Aorta (tissue), 5 donors: ENCODE measurements at regions not wholly inside any gene's neighbourhood (a gene's known extent, or its start where the extent isn't known, plus 50 kb on each side); places are given as distances from the start of the nearest gene placed in this dataset.

Experiments
- ATAC-seq: fragments of 200-7000 bp; cut with Tn5 transposase; one replicate; pipeline ENCODE4 v1.9.1; 2022; ENCODE audit warnings: moderate library complexity; ENCODE audit not compliant: low FRiP score
- DNase-seq, 2 donors: peaks; one replicate each; pipeline ENCODE4 v3.0.0-alpha.2; 2020
- H3K27ac ChIP-seq, 2 donors: one replicate each; pipeline ENCODE4 v1.5.1; 2013; ENCODE audit warnings: low read length in 2 of 2, mild to moderate bottlenecking in 2 of 2, moderate library complexity in 2 of 2, control low read depth in 1 of 2, inconsistent platforms in 1 of 2, low read depth in 1 of 2
- H3K27me3 ChIP-seq, 2 donors: one replicate each; pipeline ENCODE4 v1.6.1; 2013; ENCODE audit warnings: control low read depth in 1 of 2, low read length in 1 of 2, mild to moderate bottlenecking in 1 of 2, moderate library complexity in 1 of 2; ENCODE audit not compliant: insufficient read depth in 2 of 2, control insufficient read depth in 1 of 2
- H3K36me3 ChIP-seq, 2 donors: one replicate each; pipeline ENCODE4 v1.6.1; 2013; ENCODE audit warnings: control low read depth in 1 of 2, low read length in 1 of 2, mild to moderate bottlenecking in 1 of 2; ENCODE audit not compliant: insufficient read depth in 2 of 2, control insufficient read depth in 1 of 2
- H3K4me1 ChIP-seq, 2 donors: one replicate each; pipeline ENCODE4 v1.6.1; 2013; ENCODE audit warnings: low read length in 2 of 2, control low read depth in 1 of 2, mild to moderate bottlenecking in 1 of 2, moderate library complexity in 1 of 2; ENCODE audit not compliant: insufficient read depth in 2 of 2, control insufficient read depth in 1 of 2
- H3K4me3 ChIP-seq, 2 donors: one replicate each; pipeline ENCODE4 v1.5.1; 2013; ENCODE audit warnings: low read length in 2 of 2, control low read depth in 1 of 2, mild to moderate bottlenecking in 1 of 2
- H3K9me3 ChIP-seq: one replicate; pipeline ENCODE4 v1.6.1; 2013; ENCODE audit warnings: mild to moderate bottlenecking, low read length; ENCODE audit not compliant: control insufficient read depth
- WGBS, 2 donors: extraction: QIAGEN DNeasy Blood & Tissue Kit; methylation state at CpG; one replicate each; pipeline ENCODE4 v1.1.7; 2013; 5-methylcytosine and 5-hydroxymethylcytosine counted together
- intact Hi-C, 2 donors: fragments of 100-400 bp; cut with DNase I; formaldehyde crosslinking; loops; one replicate each; pipeline versions ENCODE4 v1.14.2 to v1.15.0; 2022
- donor health status: healthy with polysubstance abuse.
- donor health status: Bipolar disorder and iron deficiency.
- donor health status: DM: no; HTN: no; CAD: no.
- donor health status: DM: no; HTN: no; CAD: no.
- donor health status: DM: yes; HTN: yes; CAD: no.

DNA sequence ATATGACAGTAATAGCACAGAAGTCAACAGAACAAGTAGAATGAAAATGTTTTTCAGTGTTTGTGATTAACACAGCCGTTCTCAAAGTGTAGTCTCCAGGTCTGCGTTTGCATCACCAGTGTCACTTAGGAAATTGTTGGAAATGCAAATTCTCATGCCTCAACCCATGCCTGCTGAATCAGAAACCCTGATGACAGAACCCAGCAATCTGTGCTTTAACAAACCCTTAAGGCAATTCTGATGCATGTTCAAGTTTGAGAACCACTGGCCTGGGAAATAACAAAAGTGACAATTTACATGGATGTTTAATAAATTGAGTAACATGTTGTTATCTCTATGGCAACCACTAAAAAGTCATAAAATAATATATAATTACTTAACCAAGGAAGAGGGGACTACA is 103.1 kb upstream of the ATP11B start:
- DNase-seq (no peak), ATAC-seq (no peak)
- Histone ChIP-seq H3K27ac (no peak overlapping the region), H3K27me3 (peaks cover 0 to 1% of the 10 kb centered on the region in 2 donors), H3K4me1 (no peaks in the 10 kb centered on the region), H3K4me3 (no peak overlapping the region), H3K9me3 (no peaks in the 10 kb centered on the region), H3K36me3 (no peaks in the 10 kb centered on the region)
- intact Hi-C loops = no loop called here
- WGBS, 2 donors = 59 to 66% methylated on average over 2 of the region's 2 CpGs

GRCh38 chr3:182692021-182692420 is 101.3 kb upstream of the ATP11B start:
- Histone ChIP-seq H3K4me3 (no peak overlapping the region), H3K27ac (no peak overlapping the region), H3K36me3 (no peaks in the 10 kb centered on the region), H3K4me1 (no peaks in the 10 kb centered on the region), H3K9me3 (no peaks in the 10 kb centered on the region), H3K27me3 (peaks cover 0 to 1% of the 10 kb centered on the region in 2 donors)
- intact Hi-C loops = no loop called here
- ATAC-seq (no peak), DNase-seq (no peak)
- 90 to 93% methylated on average over 6 of the region's 6 CpGs for WGBS, 2 donors

DNA sequence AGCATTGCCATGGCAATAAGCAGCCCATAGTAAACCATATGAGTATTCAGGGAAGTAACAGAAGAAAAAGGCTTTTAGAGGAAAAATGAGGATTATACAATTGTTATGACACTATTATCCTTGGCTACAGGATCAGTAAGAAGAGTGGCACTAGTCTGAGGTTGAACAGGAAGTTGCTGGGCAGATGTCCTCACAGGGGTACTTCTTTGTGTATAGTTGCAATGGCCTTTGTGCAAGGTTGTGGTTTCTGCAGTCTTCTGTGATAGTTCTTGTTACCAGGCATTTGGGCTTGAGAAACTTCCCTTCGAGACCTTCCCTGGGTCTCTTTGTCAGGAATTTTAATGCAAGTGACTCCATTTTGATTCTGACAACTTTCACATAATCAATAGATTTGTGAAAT is 100.6 kb upstream of the ATP11B start:
- intact Hi-C loops = no loop called here

GRCh38 chr3:182693723-182694122 is 99.6 kb upstream of the ATP11B start:
- intact Hi-C loops = no loop called here
- 77 to 79% methylated on average over 3 of the region's 3 CpGs for WGBS, 2 donors
- ATAC-seq = no peak

More for the DNA sequence above, 100.6 kb upstream of the ATP11B start:
- Histone ChIP-seq H3K36me3 (no peaks in the 10 kb centered on the region), H3K4me1 (no peaks in the 10 kb centered on the region), H3K9me3 (no peaks in the 10 kb centered on the region), H3K4me3 (no peak overlapping the region), H3K27me3 (peaks cover 0 to under 1% of the 10 kb centered on the region in 2 donors), H3K27ac (no peak overlapping the region)
- no peak for ATAC-seq
- no peak for DNase-seq
- 85 to 96% methylated on average over 1 of the region's 1 CpG for WGBS, 2 donors

DNA sequence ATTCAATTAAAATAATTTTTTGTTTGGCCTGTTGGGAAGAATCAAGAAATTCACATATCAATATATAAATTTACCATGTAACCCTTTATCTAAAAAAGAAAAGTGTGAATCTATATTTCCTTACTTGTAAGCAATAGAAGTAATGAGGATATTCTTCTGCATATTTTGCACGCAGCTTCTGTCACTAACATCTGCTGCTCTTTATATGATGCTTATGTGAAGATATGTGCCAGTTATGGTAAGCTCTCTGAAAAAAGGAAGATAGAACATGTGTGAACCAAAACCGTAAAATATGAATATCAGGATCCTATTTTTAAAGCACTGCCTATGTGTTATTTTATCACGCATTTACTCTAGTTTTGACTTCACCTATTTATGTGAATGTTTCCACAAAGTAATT is 96.4 kb upstream of the ATP11B start:
- 77% methylated on average over 3 of the region's 3 CpGs for WGBS, 2 donors
- Histone ChIP-seq H3K27ac (no peak overlapping the region), H3K9me3 (no peaks in the 10 kb centered on the region), H3K4me1 (no peaks in the 10 kb centered on the region), H3K36me3 (no peaks in the 10 kb centered on the region), H3K27me3 (no peaks in the 10 kb centered on the region), H3K4me3 (no peak overlapping the region)
- intact Hi-C loops = no loop called here
- ATAC-seq (no peak), DNase-seq (no peak)

More at GRCh38 chr3:182693723-182694122, 99.6 kb upstream of the ATP11B start:
- no peaks in the 10 kb centered on the region for H3K27me3 ChIP-seq
- H3K4me1 ChIP-seq = no peaks in the 10 kb centered on the region
- no peak for DNase-seq
- H3K9me3 ChIP-seq = no peaks in the 10 kb centered on the region
- H3K36me3 ChIP-seq = no peaks in the 10 kb centered on the region
- H3K27ac ChIP-seq = no peak overlapping the region
- H3K4me3 ChIP-seq = no peak overlapping the region

DNA sequence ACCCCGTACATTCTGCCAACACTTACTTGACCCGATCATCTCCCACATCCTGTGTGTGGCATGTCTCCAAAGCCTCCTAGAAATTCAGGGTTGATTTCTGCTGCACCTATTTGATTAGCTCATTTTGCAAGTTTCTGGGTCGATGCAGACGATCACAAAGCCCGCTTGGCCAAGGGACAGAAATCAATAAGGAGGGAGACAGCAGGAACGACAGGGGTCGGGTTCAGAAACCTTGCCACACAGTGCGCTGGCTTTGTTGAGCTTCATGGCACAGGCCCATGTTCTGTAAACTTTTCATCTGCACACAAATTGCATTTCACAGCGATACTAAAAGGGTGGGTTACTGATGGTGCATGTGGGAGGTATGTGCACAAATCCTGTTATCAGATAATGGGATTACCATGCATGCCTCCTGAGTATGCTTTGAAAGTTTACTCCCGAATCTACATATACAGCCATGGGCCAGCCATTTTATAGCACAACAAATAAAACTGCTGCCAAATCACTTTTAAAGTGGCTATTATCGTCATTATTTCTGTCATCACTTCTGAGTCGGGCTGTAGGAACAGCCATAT is 95.9 kb upstream of the ATP11B start:
- DNase-seq (no peak), ATAC-seq (no peak)
- intact Hi-C loops = no loop called here
- Histone ChIP-seq H3K4me1 (no peaks in the 10 kb centered on the region), H3K9me3 (no peaks in the 10 kb centered on the region), H3K27me3 (no peaks in the 10 kb centered on the region), H3K36me3 (no peaks in the 10 kb centered on the region), H3K4me3 (no peak overlapping the region), H3K27ac (no peak overlapping the region)
- 72 to 75% methylated on average over 12 of the region's 12 CpGs for WGBS, 2 donors

GRCh38 chr3:182698078-182698477 is 95.2 kb upstream of the ATP11B start:
- H3K4me1 ChIP-seq = no peaks in the 10 kb centered on the region
- ATAC-seq (no peak), DNase-seq (no peak)
- 94 to 98% methylated on average over 2 of the region's 2 CpGs for WGBS, 2 donors
- peaks cover under 1% of the 10 kb centered on the region for H3K9me3 ChIP-seq
- no peaks in the 10 kb centered on the region for H3K36me3 ChIP-seq
- intact Hi-C loops = no loop called here
- H3K4me3 ChIP-seq = no peak overlapping the region
- no peak overlapping the region for H3K27ac ChIP-seq
- no peaks in the 10 kb centered on the region for H3K27me3 ChIP-seq

GRCh38 chr3:182699550-182700170 is 93.6 kb upstream of the ATP11B start:
- 76 to 81% methylated on average over 2 of the region's 2 CpGs for WGBS, 2 donors
- Histone ChIP-seq H3K4me1 (no peaks in the 10 kb centered on the region), H3K4me3 (no peak overlapping the region), H3K27ac (no peak overlapping the region), H3K9me3 (peaks cover 2% of the 10 kb centered on the region), H3K27me3 (no peaks in the 10 kb centered on the region), H3K36me3 (no peaks in the 10 kb centered on the region)
- no peak for DNase-seq
- intact Hi-C loops = no loop called here
- no peak for ATAC-seq

DNA sequence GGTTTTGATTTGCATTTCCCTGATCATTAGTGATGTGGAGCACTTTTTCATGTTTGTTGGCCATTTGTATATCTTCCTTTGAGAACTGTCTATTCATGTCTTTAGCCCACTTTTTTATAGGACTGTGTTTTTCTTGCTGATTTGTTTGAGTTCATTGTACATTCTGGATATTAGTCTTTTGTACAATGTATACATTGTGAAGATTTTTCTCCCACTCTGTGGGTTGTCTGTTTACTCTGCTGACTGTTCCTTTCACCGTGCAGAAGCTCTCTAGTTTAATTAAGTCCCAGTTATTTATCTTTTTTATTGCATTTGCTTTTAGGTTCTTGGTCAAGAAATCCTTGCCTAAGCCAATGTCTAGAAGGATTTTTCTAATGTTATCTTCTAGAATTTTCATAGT is 91.1 kb upstream of the ATP11B start:
- ATAC-seq = no peak

More for the DNA sequence above, 91.1 kb upstream of the ATP11B start:
- H3K27ac ChIP-seq = no peak overlapping the region
- no peaks in the 10 kb centered on the region for H3K4me1 ChIP-seq
- H3K36me3 ChIP-seq = no peaks in the 10 kb centered on the region
- DNase-seq = no peak
- H3K27me3 ChIP-seq = no peaks in the 10 kb centered on the region
- WGBS, 2 donors = 44 to 56% methylated on average over 1 of the region's 1 CpG
- peaks cover 2% of the 10 kb centered on the region for H3K9me3 ChIP-seq
- intact Hi-C loops = no loop called here
- H3K4me3 ChIP-seq = no peak overlapping the region
